GM12891 (cell line): ENCODE measurements at regions not wholly inside any gene's neighbourhood (a gene's known extent, or its start where the extent isn't known, plus 50 kb on each side); places are given as distances from the start of the nearest gene placed in this dataset.

Experiments
- POLR2A ChIP-seq: IDR thresholded peaks from 2 replicates; pipeline ENCODE4 v1.6.1; 2011; ENCODE audit warnings: low read depth, low read length, control low read depth
- POLR2AphosphoS5 ChIP-seq: IDR thresholded peaks from 2 replicates; pipeline ENCODE4 v1.6.1; 2011; ENCODE audit warnings: low read depth, low read length, control low read depth
- TAF1 ChIP-seq: IDR thresholded peaks from 2 replicates; pipeline ENCODE4 v1.6.1; 2011; ENCODE audit warnings: low read depth, low read length, control low read depth

DNA sequence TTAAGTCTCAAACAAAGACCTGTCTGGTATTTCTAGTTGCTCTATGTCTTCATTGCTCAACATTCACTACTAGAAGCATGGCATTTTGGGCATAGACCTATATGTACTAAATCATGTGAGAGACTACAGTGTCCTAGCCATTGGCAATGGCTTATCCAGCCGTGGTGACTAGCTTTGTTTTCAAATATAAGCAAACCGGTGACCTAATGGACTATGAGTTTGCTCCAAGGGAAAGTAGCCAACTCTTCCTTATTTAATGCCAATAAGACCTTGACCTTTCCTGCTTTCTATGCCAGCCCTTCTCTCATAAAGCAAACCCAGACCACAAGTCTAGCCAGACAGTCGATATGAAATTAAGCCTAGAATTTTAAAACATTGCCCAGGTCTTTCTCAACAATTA is 113.7 kb upstream of the CREB1 start:
- TF ChIP-seq TAF1 (no peak), POLR2AphosphoS5 (no peak), POLR2A (no peak)
